Skeletal muscle satellite cell (primary cell): ENCODE measurements at regions not wholly inside any gene's neighbourhood (a gene's known extent, or its start where the extent isn't known, plus 50 kb on each side); places are given as distances from the start of the nearest gene placed in this dataset.

Experiments
- H3K27me3 ChIP-seq: 2 replicates; pipeline ENCODE4 v1.7.0; 2013; ENCODE audit warnings: low read length; ENCODE audit not compliant: control insufficient read depth, insufficient read depth
- H3K36me3 ChIP-seq: 2 replicates; pipeline ENCODE4 v1.7.0; 2013; ENCODE audit warnings: mild to moderate bottlenecking, control low read depth, low read length; ENCODE audit not compliant: insufficient read depth
- H3K4me1 ChIP-seq: 2 replicates; pipeline ENCODE4 v1.7.0; 2013; ENCODE audit warnings: low read length; ENCODE audit not compliant: control insufficient read depth, insufficient read depth
- H3K4me2 ChIP-seq: 2 replicates; pipeline ENCODE4 v1.7.0; 2013; ENCODE audit warnings: mild to moderate bottlenecking, low read length
- H3K4me3 ChIP-seq: 2 replicates; pipeline ENCODE4 v1.7.0; 2013; ENCODE audit warnings: low read length
- H3K9ac ChIP-seq: 2 replicates; pipeline ENCODE4 v1.7.0; 2013; ENCODE audit warnings: mild to moderate bottlenecking, low read depth, low read length, moderate library complexity
- H3K9me3 ChIP-seq: replicated peaks from 2 replicates; pipeline ENCODE4 v1.7.0; 2013; ENCODE audit warnings: mild to moderate bottlenecking, control low read depth, low read length

- H3K9me3 ChIP-seq, result no peaks in the 10 kb centered on the region
- H3K4me3 ChIP-seq, result no peak overlapping the region
- no peak overlapping the region for H3K9ac ChIP-seq
- H3K4me1 ChIP-seq, result no peaks in the 10 kb centered on the region
- no peaks in the 10 kb centered on the region for H3K27me3 ChIP-seq
- H3K4me2 ChIP-seq, result no peak overlapping the region
- H3K36me3 ChIP-seq, result no peaks in the 10 kb centered on the region
Observed at GRCh38 chr18:6638447-6638846, 91.1 kb upstream of the ARHGAP28 start.

GRCh38 chr18:6639305-6639704 lies 90.2 kb upstream of the ARHGAP28 start:
- Histone ChIP-seq H3K36me3 (no peaks in the 10 kb centered on the region), H3K4me3 (no peak overlapping the region), H3K27me3 (no peaks in the 10 kb centered on the region), H3K4me1 (no peaks in the 10 kb centered on the region), H3K4me2 (no peak overlapping the region), H3K9me3 (no peaks in the 10 kb centered on the region), H3K9ac (no peak overlapping the region)

DNA sequence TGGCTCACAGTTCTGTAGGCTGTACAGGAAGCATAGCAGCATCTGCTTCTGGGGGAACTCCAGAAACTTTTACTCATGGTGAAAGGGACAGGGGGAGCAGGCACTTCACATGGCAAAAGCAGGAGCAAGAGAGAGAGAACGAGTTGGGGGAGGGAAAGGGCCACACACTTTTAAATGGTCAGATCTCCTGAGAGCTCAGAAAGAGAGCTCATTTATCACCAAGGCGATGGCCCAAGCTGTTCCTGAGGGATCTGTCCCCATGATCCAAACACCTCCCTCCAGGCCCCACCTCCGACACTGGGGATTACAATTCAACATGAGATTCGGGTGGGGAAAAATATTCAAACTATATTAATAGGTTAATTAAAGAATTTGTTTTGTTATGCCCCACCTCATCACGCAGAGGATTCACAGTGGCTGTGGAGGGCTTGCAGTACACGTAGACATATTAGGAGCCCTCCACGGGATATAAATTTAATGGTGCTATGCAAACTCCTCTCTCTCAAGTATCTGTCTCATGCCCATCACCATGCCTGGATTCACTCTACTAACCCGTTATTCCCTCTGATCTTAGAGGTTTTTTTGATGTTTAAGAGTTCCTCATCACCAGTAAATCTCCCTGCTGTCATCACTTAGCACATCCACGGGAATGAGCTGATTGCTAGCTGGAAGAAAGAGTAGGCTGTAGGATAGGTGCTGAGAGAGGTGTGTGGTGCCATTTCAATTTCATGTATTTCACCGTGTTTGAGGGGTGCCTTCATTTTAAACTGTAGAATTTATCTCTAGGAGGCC lies 84.5 kb upstream of the ARHGAP28 start:
- Histone ChIP-seq H3K27me3 (peaks cover 4% of the 10 kb centered on the region), H3K4me2 (no peak overlapping the region), H3K9ac (no peak overlapping the region), H3K9me3 (no peaks in the 10 kb centered on the region), H3K4me3 (no peak overlapping the region), H3K36me3 (no peaks in the 10 kb centered on the region), H3K4me1 (no peaks in the 10 kb centered on the region)

DNA sequence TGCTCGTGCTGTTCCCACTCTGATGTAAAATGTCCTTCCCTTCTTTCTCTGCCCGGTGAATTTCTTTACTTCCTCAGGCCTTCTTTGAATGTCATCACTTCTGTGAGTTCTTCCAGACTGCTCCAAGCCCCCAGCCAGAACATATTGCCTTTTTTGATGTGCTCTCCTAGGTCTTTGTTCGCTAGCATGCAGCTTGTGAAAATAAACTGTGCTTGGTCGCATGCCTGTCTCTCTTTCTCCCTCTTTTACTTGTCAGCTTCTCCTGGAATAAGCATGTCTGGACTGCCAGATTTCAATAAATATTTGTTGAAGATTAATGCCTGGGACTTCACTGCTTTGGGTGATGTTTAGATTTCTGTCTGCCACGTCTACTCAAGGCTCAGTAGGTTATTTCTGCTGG lies 82.7 kb upstream of the ARHGAP28 start:
- Histone ChIP-seq H3K4me1 (no peaks in the 10 kb centered on the region), H3K4me2 (no peak overlapping the region), H3K36me3 (no peaks in the 10 kb centered on the region), H3K27me3 (peaks cover 15% of the 10 kb centered on the region), H3K4me3 (no peak overlapping the region), H3K9me3 (no peaks in the 10 kb centered on the region), H3K9ac (no peak overlapping the region)

GRCh38 chr18:6648581-6648980 lies 80.9 kb upstream of the ARHGAP28 start:
- Histone ChIP-seq H3K9me3 (no peaks in the 10 kb centered on the region), H3K27me3 (peaks cover 15% of the 10 kb centered on the region), H3K4me1 (no peaks in the 10 kb centered on the region), H3K4me2 (no peak overlapping the region), H3K36me3 (no peaks in the 10 kb centered on the region), H3K9ac (no peak overlapping the region), H3K4me3 (no peak overlapping the region)

GRCh38 chr18:6649421-6650126 lies 79.9 kb upstream of the ARHGAP28 start:
- Histone ChIP-seq H3K4me3 (no peak overlapping the region), H3K9me3 (no peaks in the 10 kb centered on the region), H3K36me3 (no peaks in the 10 kb centered on the region), H3K27me3 (peaks cover 15% of the 10 kb centered on the region), H3K9ac (no peak overlapping the region), H3K4me2 (no peak overlapping the region), H3K4me1 (no peaks in the 10 kb centered on the region)

GRCh38 chr18:6650127-6650507 lies 79.4 kb upstream of the ARHGAP28 start:
- no peak overlapping the region for H3K9ac ChIP-seq
- no peaks in the 10 kb centered on the region for H3K36me3 ChIP-seq
- H3K4me3 ChIP-seq, result no peak overlapping the region

GRCh38 chr18:6650747-6651146 lies 78.8 kb upstream of the ARHGAP28 start:
- Histone ChIP-seq H3K4me3 (no peak overlapping the region), H3K27me3 (peaks cover 10% of the 10 kb centered on the region), H3K36me3 (no peaks in the 10 kb centered on the region), H3K4me2 (no peak overlapping the region), H3K9ac (no peak overlapping the region), H3K4me1 (no peaks in the 10 kb centered on the region), H3K9me3 (no peaks in the 10 kb centered on the region)

More at GRCh38 chr18:6650127-6650507, 79.4 kb upstream of the ARHGAP28 start:
- H3K4me2 ChIP-seq, result no peak overlapping the region
- H3K27me3 ChIP-seq, result peaks cover 15% of the 10 kb centered on the region
- H3K9me3 ChIP-seq, result no peaks in the 10 kb centered on the region
- no peaks in the 10 kb centered on the region for H3K4me1 ChIP-seq

GRCh38 chr18:6652098-6652497 lies 77.4 kb upstream of the ARHGAP28 start:
- Histone ChIP-seq H3K4me1 (no peaks in the 10 kb centered on the region), H3K27me3 (peaks cover 10% of the 10 kb centered on the region), H3K4me2 (no peak overlapping the region), H3K4me3 (no peak overlapping the region), H3K9me3 (no peaks in the 10 kb centered on the region), H3K36me3 (no peaks in the 10 kb centered on the region), H3K9ac (no peak overlapping the region)

DNA sequence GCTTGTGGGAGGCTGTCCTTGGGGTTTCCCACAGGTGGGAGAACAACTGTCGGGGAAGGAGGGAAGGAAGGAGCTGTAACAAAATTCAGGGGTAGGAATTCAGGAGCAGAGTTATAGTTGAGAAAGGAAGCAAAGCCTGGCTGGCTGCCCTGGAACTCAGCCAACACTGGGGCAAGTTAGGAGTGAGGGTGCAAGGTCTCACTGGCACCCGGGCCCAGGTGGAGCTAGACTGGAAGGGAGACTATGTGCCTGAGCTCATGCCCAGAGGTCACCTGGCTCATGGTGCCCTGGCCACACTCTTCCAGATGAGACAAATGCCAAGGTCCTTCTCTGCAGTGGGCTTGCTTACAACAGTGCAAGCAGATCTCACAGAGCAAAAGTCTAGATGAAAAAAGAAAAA lies 75.6 kb upstream of the ARHGAP28 start:
- H3K4me1 ChIP-seq, result no peaks in the 10 kb centered on the region
- no peaks in the 10 kb centered on the region for H3K9me3 ChIP-seq
- H3K9ac ChIP-seq, result no peak overlapping the region
- H3K36me3 ChIP-seq, result no peaks in the 10 kb centered on the region
- no peak overlapping the region for H3K4me2 ChIP-seq
- peaks cover 10% of the 10 kb centered on the region for H3K27me3 ChIP-seq
- no peak overlapping the region for H3K4me3 ChIP-seq

DNA sequence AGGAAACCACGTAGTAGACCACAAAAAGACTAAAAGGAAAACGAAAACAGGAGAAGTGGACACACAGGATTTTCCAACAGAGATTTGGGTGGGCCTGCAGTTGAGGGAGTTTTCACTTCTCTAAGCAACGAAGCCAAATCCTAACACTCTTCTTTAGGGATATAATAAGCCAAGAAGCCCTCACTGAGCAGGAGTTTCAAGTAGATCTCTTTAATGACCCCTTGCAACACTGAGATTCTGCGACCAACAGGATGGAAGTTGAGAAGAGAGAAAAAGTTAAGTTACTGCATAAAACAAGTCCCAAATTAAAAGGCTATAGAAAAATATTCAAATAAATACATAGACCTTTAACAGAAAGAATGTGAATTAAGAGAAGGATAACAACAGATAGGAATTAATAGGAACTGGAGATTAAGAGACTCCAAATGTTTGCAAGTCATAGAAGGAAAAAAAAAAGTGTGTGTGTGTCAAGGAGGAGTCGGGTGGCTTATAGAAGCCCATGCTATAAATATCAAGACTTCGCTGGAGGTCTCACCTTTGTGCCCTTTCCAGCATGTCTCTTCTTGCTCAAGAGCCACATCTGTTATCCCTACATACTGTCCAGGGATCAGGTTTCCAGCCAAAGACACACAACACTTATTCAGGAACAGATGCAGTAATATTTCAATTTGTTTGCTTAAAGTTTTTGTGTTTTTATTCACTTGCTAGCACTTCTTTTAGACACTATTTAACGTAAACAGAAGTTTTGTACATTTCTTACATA lies 69.4 kb upstream of the ARHGAP28 start:
- no peak overlapping the region for H3K9ac ChIP-seq

More for the DNA sequence above, 69.4 kb upstream of the ARHGAP28 start:
- Histone ChIP-seq H3K4me2 (no peak overlapping the region), H3K4me3 (no peak overlapping the region), H3K36me3 (no peaks in the 10 kb centered on the region), H3K27me3 (peaks cover 10% of the 10 kb centered on the region), H3K9me3 (no peaks in the 10 kb centered on the region), H3K4me1 (no peaks in the 10 kb centered on the region)
